Left ventricle myocardium superior (tissue), 1 donor: ENCODE measurements at regions not wholly inside any gene's neighbourhood (a gene's known extent, or its start where the extent isn't known, plus 50 kb on each side); places are given as distances from the start of the nearest gene placed in this dataset.

Experiments used
- ATAC-seq: fragments of 200-7000 bp; cut with Tn5 transposase; one replicate; pipeline ENCODE4 v1.9.1; 2020; ENCODE audit warnings: mild to moderate bottlenecking, moderate library complexity
- DNase-seq: peaks from one replicate; pipeline ENCODE4 v3.0.0-alpha.2; 2020
- intact Hi-C: fragments of 100-400 bp; cut with micrococcal nuclease; formaldehyde crosslinking; loops from one replicate; pipeline ENCODE4 v1.11.0; 2022
- donor health status: DM: no; HTN: yes; CAD: no; lungs with severe emphysema.

DNA sequence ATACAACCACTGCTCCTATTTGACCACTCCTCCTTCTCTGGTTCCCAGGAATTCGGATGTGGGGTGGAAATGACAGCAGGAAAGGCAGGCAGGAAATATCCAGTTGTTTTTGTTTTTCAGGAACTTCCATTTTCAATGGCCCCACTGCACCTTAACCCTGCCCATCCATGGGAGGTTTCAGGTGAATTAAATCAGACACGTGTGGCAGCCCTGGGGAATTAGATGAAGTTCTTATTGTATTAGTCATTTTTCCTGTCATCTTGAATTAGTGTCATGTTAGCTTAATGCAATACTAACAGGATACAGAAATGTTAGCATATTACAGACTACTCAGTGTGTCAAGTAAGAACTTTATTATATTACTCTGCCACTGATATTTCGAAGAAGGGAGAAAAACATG lies 146.4 kb downstream of the CHD9NB start:
- intact Hi-C loops = no loop called here
- DNase-seq = no peak
- no peak for ATAC-seq

DNA sequence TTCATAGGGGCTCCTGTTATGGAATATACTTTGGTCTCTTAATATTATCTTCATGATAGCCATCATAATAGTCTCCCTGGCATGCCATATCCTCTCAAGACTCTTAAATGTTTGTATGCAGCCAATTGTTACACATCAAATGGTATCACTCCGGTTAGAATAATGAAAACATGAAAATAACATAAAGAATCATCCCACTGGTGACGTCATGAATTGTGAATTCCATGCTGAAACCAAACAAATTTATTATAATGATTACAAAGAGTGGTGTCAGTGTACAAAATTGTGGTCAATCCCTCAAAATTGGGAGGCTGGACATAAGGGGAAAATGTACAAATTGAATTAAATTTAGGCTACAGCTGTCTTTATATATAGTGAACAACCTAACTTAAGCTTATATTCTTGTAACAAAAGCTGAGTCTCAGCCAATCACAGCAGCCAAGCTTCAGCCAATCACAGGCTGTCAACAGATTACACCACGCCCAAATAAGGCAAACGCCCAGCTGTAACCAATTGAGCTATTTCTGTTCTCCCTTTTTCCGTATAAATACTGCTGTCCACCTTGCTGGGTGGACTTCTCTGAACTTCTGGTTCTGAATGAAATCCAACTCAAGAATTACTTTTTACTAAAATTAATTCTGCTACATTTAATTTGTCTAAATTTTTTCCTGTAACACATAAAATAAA lies 156.1 kb downstream of the CHD9NB start:
- intact Hi-C loops = no loop called here
- DNase-seq = no peak
- no peak for ATAC-seq

DNA sequence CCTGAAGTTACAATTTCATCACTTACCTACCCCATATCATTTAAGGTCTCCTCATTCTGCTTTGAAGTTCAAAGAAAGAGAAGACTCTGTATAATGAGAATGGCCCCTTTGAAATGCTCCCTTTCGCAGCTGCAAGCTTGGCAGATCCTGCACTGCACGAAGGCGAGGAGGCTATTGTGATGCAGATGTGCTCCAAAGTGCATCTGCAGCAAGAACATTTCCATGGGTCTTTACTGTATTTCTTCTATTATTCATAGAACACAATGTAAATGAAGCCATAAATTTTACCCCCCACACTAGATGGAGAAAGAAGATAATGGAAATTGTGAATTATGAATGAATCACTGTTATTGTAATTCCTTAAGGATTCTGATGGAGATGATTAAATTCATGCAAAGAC lies 178.7 kb downstream of the CHD9NB start:
- intact Hi-C loops = no loop called here
- DNase-seq (no peak), ATAC-seq (no peak)

DNA sequence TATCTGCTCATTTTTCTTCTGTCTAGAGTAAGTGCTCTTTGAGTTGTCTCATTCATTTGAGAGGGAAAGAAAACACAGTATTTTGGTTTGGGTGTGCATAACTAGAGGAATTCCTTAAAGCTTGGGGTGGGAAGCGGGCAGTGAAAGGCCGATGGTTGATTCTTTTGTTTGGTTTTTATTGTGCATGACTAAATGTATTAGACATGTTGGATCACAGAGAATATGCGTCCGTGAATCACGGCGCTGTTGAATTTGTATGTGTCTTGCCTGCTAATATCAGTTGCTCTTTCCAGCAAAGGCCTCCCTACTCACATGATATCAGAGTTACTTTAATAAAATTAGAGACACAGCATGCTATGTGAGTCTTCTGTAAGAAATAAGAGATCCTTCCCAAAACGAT lies 180.0 kb downstream of the CHD9NB start:
- intact Hi-C loops = no loop called here
- ATAC-seq (no peak), DNase-seq (no peak)

DNA sequence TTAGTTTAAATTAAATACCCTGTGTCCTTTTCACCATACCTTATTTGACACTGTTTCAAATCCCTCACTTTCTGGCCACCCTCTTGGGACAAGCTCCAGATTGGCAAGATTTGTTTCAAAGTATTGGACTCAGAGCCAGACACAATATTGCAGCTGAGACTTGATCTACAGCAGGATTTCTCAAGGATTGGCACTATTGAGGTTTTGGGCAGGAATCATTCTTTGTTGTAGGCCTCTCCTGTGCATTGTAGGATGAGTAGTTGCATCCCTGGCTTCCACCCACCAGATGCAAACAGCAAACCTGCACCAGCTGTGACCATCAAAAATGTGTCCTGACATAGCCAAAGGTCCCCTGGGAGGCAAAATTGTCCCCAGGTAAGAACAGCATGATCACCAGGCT lies 181.2 kb downstream of the CHD9NB start:
- DNase-seq = no peak
- intact Hi-C loops = no loop called here
- no peak for ATAC-seq

DNA sequence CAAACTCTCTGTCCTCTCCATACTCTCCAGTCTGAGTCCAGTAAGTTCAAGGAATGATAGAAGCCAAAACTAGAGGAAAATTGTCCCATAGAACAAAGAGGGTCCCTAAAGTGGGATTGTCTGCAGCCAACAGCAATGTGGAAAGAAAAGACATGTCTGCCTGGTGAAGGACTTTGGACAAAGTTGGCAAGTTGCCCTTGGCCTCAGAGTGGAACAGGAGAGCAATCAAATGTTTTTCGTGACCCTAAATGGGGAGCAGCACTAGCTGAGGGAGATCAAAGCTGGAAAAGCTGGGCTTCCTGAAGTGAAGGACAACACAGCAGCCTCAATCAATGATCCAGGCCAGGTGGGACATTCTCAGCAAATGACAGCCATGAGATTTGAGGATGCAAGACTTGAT lies 183.5 kb downstream of the CHD9NB start:
- ATAC-seq (no peak), DNase-seq (no peak)
- intact Hi-C loops = no loop called here

DNA sequence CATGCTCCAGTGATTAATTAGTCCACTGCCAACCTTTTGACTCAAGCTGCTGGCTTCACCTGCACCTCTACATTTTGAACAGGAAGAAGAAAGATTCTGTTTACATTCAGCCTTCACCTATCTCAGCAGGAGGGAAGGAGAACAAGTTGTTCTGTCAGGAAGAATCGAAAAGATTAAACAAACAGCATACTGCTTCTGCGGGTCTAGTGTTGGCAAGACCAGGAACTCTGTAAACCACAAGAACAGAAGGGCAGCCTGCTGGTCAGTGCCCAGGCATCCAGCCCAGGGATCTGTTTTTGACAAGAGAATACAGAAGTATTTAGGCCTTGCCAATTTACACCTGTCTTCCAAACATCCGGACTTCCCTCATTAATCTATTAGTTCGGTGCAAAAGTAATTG lies 189.7 kb downstream of the CHD9NB start:
- intact Hi-C loops = no loop called here
- DNase-seq (no peak), ATAC-seq (no peak)

DNA sequence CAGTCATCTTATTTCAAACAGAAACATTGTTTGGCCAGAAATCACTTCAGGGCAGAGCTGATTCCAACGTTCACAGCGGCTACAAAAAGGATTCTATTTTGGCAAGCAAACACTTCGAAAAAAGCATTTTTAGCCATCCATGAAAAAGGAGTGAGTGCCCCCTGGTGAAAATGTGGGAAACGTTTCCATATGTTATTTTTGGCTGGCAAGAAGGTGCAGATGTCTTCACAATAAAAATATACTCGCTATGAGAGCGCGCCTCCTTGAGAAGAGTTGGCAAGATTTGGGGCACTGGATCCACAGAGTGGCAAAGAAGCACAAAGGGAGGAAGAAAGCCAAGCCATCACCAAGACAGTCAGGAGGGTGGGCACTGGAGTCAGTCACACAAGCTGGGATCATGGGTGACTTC lies 191.1 kb downstream of the CHD9NB start:
- intact Hi-C loops = no loop called here
- ATAC-seq (no peak), DNase-seq (no peak)

DNA sequence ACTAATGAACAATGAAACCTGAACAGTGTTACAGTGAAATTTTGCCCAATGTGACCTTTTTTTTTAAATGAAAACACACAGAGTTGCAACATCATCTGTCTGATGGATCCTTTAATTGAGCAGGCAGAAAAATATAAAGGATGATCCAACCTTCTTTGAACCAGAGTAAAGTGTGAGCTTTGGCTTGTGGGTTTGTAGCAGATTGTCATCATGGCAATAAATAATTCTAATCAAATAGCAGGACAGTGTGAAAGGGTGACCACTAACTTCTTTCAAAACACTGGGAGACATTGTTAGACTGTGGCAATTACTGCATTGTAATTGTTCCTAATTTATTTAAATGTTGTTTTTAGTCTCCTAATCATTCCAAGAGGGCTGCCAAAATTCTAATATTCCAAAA lies 197.2 kb downstream of the CHD9NB start:
- no peak for DNase-seq
- intact Hi-C loops = no loop called here
- ATAC-seq = no peak

DNA sequence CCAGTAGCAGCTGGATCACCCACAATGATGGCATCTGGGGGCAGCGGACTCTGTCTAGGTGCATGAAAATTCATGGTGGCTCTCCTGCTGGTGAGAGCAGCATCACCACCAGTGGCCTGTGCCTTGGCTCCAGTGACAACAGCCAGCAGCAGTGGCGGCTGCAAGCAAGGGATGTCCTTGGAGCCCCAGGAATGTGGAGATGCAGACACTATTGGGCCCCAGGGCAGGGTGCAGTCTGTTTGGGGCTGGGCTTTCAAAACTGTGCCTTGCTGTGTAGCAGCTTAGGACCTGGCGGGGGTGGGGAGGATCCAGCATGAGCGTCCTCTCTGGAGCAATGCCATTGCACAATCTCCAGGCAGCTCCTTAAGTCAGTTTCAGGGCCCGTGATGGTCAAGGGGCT lies 199.7 kb downstream of the CHD9NB start:
- no peak for DNase-seq
- intact Hi-C loops = no loop called here
- ATAC-seq = no peak

DNA sequence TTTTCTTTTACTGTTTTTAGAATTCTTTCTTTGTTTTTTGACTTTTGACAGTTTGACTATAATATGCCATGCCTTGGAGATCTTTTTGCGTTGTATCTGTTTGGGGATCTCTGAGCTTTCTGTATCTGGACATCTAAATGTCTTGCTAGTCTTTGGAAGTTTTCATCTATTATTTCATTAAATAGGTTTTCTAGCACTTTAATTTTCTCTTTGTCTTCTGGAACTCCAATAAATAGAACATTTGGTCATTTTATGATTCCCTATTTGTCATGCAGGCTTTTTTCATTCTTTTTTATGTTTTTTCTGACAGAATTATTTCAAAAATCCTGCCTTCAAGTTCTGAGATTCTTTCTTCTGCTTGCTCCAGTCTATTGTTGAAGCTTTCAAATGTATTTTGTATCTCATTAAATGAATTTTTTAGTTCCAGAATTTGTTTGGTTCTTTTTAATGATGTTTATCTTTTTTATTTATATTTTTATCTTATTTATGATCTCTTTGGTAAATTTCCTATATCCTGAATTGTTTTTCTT lies 201.4 kb downstream of the CHD9NB start:
- no peak for ATAC-seq
- no peak for DNase-seq
- intact Hi-C loops = no loop called here

DNA sequence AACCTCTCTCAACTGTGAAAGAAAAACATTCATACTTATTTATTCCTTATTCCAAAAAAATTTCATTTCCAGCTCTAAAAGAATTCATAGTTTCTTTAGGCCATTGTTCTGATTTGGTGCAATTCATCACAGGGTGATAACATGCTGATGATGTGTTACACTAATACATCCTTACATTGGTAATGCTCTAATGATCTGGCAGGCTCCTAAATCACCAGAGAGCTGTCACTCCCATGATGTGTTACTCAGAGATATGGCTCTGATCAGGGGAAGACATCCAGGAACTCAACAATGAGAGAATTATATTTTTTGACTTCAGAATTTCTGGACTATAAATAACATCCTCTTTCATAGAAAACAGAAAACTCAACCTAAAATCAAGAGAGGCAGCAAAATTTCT lies 209.3 kb downstream of the CHD9NB start:
- intact Hi-C loops = no loop called here
- ATAC-seq (no peak), DNase-seq (no peak)

DNA sequence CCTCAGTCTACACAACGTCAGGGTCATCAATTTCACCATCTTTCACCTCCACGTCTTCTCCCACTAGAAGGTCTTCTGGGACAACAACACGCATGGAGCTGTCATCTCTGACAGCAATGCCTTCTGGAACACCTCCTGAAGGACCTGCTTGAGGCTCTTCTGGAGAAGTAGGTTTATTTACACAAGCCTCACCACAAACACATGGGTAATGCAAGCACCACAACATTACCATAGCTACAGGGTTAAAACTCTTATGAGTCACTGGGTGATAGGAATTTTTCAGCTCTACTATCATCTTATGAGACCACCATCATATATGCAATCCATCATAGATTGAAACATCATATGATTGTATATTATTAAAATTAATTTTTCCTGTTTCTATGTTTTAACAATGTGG lies 215.4 kb downstream of the CHD9NB start:
- no peak for ATAC-seq
- no peak for DNase-seq
- intact Hi-C loops = no loop called here

DNA sequence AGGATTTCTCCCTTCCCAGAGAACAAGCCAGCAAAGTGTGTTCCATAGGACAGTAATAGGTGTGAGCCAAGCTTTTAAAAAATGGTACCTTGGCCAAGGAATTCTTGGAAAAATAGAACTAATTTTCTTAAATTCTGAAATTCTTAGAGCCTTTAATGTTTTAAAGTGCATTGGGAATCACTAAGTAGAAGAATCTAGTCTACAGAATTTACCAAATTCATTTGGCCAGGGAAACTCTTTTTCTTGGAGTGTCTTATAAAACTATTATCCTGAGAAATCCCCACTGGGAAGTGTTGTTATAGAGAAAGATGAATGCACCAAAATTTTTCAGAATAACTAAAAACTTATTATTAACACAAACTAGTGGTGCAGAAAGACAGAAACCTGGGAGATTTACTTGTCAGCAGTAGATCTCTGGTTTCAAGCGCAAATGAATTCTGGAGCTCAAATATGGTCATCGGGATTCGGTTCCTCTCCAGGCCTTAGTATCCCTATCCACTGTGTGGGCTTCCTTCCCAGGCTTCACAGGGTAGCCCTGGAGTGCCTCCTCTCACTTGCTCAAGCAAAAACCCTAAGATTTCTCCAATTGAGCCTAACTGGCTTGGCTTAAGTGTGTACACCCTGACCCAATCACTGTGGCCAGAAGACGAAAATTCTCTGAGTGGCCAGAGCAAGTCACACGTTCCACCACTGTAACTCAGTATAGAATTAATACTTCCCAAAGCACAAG lies 217.8 kb downstream of the CHD9NB start:
- ATAC-seq = no peak
- intact Hi-C loops = no loop called here
- DNase-seq = no peak

DNA sequence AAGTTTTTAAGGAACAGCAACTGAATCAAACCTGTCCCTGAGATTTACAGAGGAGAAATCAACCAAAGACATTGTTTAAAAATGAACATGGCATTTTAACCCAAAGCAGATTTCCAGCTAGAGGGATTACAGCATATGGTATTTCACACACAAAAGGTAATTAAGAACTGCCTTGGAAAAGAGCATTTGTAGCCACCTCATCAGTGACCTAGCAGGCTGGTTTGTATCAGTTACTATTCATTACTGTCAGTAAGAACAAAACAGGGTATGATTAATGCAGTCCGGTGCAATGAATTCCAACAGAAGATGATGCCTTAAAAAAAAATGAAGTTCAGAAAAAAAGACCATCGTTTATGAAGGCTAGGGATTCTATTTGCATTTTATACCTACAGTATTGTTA lies 219.9 kb downstream of the CHD9NB start:
- no peak for ATAC-seq
- intact Hi-C loops = no loop called here
- DNase-seq = no peak

DNA sequence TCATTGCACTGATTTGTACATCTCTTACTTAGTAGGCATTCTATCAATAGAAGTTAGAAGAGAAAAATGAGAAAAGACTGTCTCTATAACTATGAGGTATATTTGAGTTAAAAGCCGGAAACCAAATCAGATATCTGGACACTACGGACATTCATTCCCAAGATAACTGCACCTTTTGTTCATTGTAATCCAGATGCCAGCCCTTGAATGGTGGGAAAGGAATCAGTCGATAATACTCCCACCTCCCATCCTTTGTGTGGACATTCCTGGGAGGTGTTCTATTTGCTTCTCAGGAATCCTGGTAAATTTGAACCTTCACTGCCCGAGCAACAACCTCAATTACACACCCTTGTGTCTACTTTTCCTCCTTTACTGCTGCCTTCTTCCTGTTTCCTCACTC lies 225.2 kb downstream of the CHD9NB start:
- ATAC-seq (no peak), DNase-seq (no peak)
- intact Hi-C loops = no loop called here

DNA sequence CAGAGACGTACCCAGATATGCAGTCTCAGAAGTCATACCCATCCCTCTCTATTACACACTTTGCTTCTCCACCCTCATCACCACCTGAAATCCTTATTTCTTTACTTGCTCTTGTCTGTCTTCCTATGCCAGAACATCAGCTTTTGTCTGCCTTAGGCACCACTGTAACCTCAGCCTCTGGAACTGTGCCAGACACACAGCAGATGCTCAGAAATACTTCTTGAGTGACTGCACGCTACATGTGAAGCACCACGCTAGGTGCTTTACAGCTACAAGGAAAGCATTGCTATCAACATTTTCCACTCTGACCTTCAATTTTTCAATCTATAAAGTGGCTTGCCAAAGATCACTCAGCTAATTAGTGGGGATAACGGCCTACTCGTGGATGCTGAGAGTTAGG lies 226.8 kb downstream of the CHD9NB start:
- no peak for ATAC-seq

DNA sequence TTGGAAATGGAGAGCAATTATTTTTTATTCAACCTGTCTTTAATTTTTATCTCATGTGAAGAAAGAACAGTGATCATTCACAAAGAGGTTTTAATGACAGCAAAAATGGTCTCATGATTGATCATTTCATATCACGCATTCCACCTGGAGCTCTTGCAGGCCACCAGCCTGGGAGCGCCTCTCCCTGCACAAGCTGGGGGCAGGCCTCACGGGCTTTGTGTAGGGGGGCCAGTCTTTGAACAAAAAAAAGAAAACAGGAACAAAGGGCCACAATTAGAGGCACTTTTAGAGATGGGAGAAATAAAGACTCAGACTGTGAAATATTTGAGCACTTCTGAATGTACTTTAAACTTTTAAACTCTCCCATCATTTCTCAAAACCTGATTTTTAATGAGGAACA lies 232.9 kb downstream of the CHD9NB start:
- no peak for ATAC-seq
- DNase-seq = no peak
- intact Hi-C loops = no loop called here

More for the DNA sequence above, 226.8 kb downstream of the CHD9NB start:
- no peak for DNase-seq
- intact Hi-C loops = no loop called here

DNA sequence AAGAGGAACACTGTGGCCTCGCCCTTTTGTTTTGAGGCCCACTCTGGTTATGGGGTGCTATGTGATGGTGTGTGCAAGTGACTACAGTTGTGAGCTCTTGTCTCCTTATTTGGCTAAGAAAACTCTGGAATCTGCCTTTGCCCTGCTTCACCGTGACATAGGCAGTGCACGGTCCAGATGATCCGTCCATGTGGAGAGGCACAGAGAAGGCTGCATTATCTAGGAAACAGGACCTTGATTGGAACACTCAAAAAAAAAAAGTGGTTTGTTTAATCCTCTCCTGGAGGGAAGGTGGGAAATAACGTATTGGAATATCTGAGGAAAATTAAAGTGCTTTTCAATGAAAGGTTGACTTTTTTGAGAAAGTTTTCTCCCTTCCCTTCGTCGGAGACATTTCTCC lies 233.3 kb downstream of the CHD9NB start:
- no peak for ATAC-seq
- no peak for DNase-seq
- intact Hi-C loops = no loop called here

DNA sequence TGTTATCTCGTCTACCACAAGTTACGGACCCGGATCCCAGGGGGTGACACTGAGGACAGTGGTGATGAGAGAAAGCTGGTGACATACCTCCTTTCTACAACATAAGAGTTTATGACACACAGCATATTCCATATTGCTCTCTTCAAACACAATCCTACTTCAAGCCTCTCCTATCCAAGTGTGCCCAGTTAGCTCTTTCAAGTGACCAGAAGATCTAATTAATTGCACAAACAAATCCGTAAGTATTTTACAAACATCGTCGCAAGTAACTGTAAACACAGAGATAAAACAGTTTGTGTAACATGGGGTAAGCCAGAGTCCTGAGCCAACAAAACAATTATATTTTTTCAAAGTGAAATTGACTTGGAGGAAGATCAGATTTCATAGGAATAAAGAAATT lies 235.0 kb downstream of the CHD9NB start:
- ATAC-seq (no peak), DNase-seq (no peak)
- intact Hi-C loops = no loop called here

DNA sequence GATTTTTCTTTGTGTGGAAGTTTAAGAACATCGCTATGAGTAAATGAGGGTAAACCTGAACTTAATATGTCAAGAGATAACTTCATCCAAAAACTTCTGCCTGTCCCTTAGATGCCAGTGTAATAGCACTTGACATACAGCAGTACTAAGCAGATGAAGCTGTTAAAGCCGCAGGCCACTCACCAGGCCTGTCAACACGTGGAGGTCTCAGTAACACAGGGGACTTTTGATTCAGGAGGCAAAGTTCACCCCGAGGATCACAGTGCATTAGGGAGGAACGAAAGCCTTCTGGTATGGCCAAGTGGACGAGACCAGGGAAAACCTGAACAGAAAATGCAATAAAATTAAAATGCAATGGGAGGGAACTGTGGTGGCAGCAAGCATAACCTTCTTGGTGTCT lies 235.7 kb downstream of the CHD9NB start:
- intact Hi-C loops = no loop called here
- no peak for DNase-seq
- ATAC-seq = no peak
